K562 (cell line): ENCODE measurements at regions not wholly inside any gene's neighbourhood (a gene's known extent, or its start where the extent isn't known, plus 50 kb on each side); places are given as distances from the start of the nearest gene placed in this dataset.

Experiments used
- ATAC-seq: fragments of 200-7000 bp; cut with Tn5 transposase; 3 replicates; pipeline ENCODE4 v1.9.1; 2020; ENCODE audit warnings: moderate library complexity
- BruUV-seq: library from RNA; stranded (reverse); fragments of 400-500 nt; replicated peaks from 2 replicates; lab custom pipeline; 2021; lab: Mats Ljungman, UMichigan
- CTCF ChIA-PET: fragments of 300-600 bp; formaldehyde crosslinking; extraction: SDS; loops from one replicate; lab custom pipeline; 2021; ENCODE audit warnings: low intra/inter-chr PET ratio; lab: Yijun Ruan, JAX
- POLR2A ChIA-PET: fragments of 300-600, 350-650 bp; sonication (Branson Sonifier 250); formaldehyde crosslinking; extraction: SDS; loops from one replicate; lab custom pipeline; 2021; ENCODE audit warnings: antibody characterized with exemption, inconsistent platforms; lab: Yijun Ruan, JAX
- DNase-seq, 4 experiments: peaks; one replicate each; pipeline versions ENCODE4 v3.0.0 to v3.0.0-alpha.2; 2011 to 2018; ENCODE audit warnings: low spot score in 3 of 4, mixed read lengths in 3 of 4; ENCODE audit errors: extremely low read depth in 1 of 4
- FAIRE-seq: peaks from 2 replicates; lab custom pipeline; 2011; peaks lifted over from hg19 to GRCh38; lab: Jason Lieb, UNC
- H2AFZ ChIP-seq: 2 replicates; pipeline ENCODE4 v1.6.0; 2011; ENCODE audit warnings: low read depth, low read length, control low read depth, inconsistent platforms
- H3K27ac ChIP-seq: fragments of 200-600 bp; 3 replicates; pipeline ENCODE4 v1.8.0; 2011; ENCODE audit warnings: low read depth, mild to moderate bottlenecking, control low read depth, inconsistent platforms, low read length, moderate library complexity, mixed read lengths; ENCODE audit errors: extremely low read depth
- H3K27me3 ChIP-seq, 2 experiments: fragments of 300-600 bp in 1 of 2; 2 replicates in 1 of 2; 3 replicates in 1 of 2; pipeline versions ENCODE4 v1.6.0 to v1.8.0; 2011; ENCODE audit warnings: inconsistent platforms in 2 of 2, low read length in 2 of 2, mild to moderate bottlenecking in 1 of 2, mixed read lengths in 1 of 2, moderate library complexity in 1 of 2; ENCODE audit not compliant: control insufficient read depth in 2 of 2, insufficient read depth in 2 of 2
- H3K36me3 ChIP-seq: fragments of 300-600 bp; 3 replicates; pipeline ENCODE4 v1.8.0; 2011; ENCODE audit warnings: mild to moderate bottlenecking, low read length, inconsistent platforms; ENCODE audit not compliant: control insufficient read depth, insufficient read depth
- H3K4me1 ChIP-seq, 2 experiments: fragments of 200-600 bp in 1 of 2; replicated peaks in 1 of 2; 2 replicates in 1 of 2; 3 replicates in 1 of 2; pipeline versions ENCODE4 v1.5.1 to v1.8.0; 2011; ENCODE audit warnings: inconsistent platforms in 2 of 2, low read length in 2 of 2, mild to moderate bottlenecking in 1 of 2, mixed read lengths in 1 of 2, moderate library complexity in 1 of 2; ENCODE audit not compliant: control insufficient read depth in 2 of 2, insufficient read depth in 2 of 2
- H3K4me2 ChIP-seq: 2 replicates; pipeline ENCODE4 v1.6.1; 2011; ENCODE audit warnings: low read length, control low read depth, inconsistent platforms, mixed read lengths; ENCODE audit not compliant: insufficient read depth
- H3K4me3 ChIP-seq: fragments of 200-600 bp; sonication (generic), shearing (Covaris generic); 2 replicates; pipeline ENCODE4 v1.5.1; 2016; ENCODE audit warnings: control low read depth, inconsistent platforms
- H3K79me2 ChIP-seq: fragments of 200-600 bp; 3 replicates; pipeline ENCODE4 v1.8.0; 2011; ENCODE audit warnings: low read length, inconsistent platforms; ENCODE audit not compliant: control insufficient read depth, insufficient read depth
- H3K9ac ChIP-seq, 2 experiments: 2 replicates each; pipeline versions ENCODE4 v1.6.0 to v1.6.1; 2011; ENCODE audit warnings: low read depth in 2 of 2, low read length in 2 of 2, control low read depth in 1 of 2, inconsistent platforms in 1 of 2, mild to moderate bottlenecking in 1 of 2, mixed read lengths in 1 of 2; ENCODE audit not compliant: insufficient read depth in 1 of 2
- H3K9me1 ChIP-seq: one replicate; pipeline ENCODE4 v1.6.0; 2011; ENCODE audit warnings: inconsistent platforms, mild to moderate bottlenecking, low read length, moderate library complexity; ENCODE audit not compliant: control insufficient read depth, insufficient read depth
- H3K9me3 ChIP-seq: replicated peaks from 2 replicates; pipeline ENCODE4 v1.5.1; 2011; ENCODE audit warnings: low read depth, low read length, inconsistent platforms; ENCODE audit not compliant: control insufficient read depth, insufficient read depth
- H4K20me1 ChIP-seq: replicated peaks from 2 replicates; pipeline ENCODE4 v1.6.1; 2011; ENCODE audit warnings: low read length, inconsistent platforms, mixed read lengths; ENCODE audit not compliant: control insufficient read depth, insufficient read depth
- CAMTA2 ChIP-seq: fragments of 250-450 bp; sonication (Bioruptor Pico); conservative IDR thresholded peaks from 2 replicates; pipeline ENCODE4 v1.5.1; 2022
- DDX20 ChIP-seq: fragments of 450-650 bp; IDR thresholded peaks from 2 replicates; pipeline ENCODE4 v1.6.1; 2016; ENCODE audit warnings: missing genetic modification characterization, low read depth, mild to moderate bottlenecking, missing compliant biosample characterization, moderate library complexity
- GABPB2 ChIP-seq: fragments of 250-450 bp; sonication (Bioruptor Pico); conservative IDR thresholded peaks from 2 replicates; pipeline ENCODE4 v1.5.1; 2021; ENCODE audit warnings: mild to moderate bottlenecking
- HNRNPLL ChIP-seq: fragments of 200-400 bp; formaldehyde crosslinking; IDR thresholded peaks from 2 replicates; pipeline ENCODE4 v1.6.1; 2017; ENCODE audit warnings: low read length, low read depth, mild to moderate bottlenecking; ENCODE audit not compliant: poor library complexity, severe bottlenecking
- MEIS2 ChIP-seq: fragments of 450-650 bp; IDR thresholded peaks from 2 replicates; pipeline ENCODE4 v1.6.1; 2014; ENCODE audit warnings: mild to moderate bottlenecking; ENCODE audit not compliant: partially characterized antibody
- RFX7 ChIP-seq: fragments of 250-450 bp; sonication (Bioruptor Pico); IDR thresholded peaks from 2 replicates; pipeline ENCODE4 v1.5.1; 2021; ENCODE audit warnings: mild to moderate bottlenecking
- SETDB1 ChIP-seq: IDR thresholded peaks from one replicate; pipeline ENCODE4 v1.6.1; 2012; ENCODE audit warnings: low read length, control low read depth, inconsistent platforms
- SIRT6 ChIP-seq: IDR thresholded peaks from one replicate; pipeline ENCODE4 v1.6.1; 2012; ENCODE audit warnings: low read depth, mild to moderate bottlenecking, control low read depth, inconsistent platforms, low read length, moderate library complexity
- SMAD4 ChIP-seq: fragments of 250-450 bp; sonication (Bioruptor Pico); conservative IDR thresholded peaks from 2 replicates; pipeline ENCODE4 v1.8.0; 2021; ENCODE audit warnings: inconsistent platforms, mild to moderate bottlenecking, moderate library complexity
- ZBTB17 ChIP-seq: fragments of 450-650 bp; formaldehyde crosslinking; IDR thresholded peaks from 2 replicates; pipeline ENCODE4 v1.4.0; 2020; ENCODE audit warnings: mild to moderate bottlenecking
- ZNF133 ChIP-seq: fragments of 250-450 bp; sonication (Bioruptor Pico); IDR thresholded peaks from 2 replicates; pipeline ENCODE4 v1.4.0; 2020; ENCODE audit warnings: mild to moderate bottlenecking
- ZNF174 ChIP-seq: fragments of 250-450 bp; sonication (Bioruptor Pico); IDR thresholded peaks from 2 replicates; pipeline ENCODE4 v1.4.0; 2020; ENCODE audit warnings: mild to moderate bottlenecking
- ZNF41 ChIP-seq: fragments of 250-450 bp; sonication (Bioruptor Pico); conservative IDR thresholded peaks from 2 replicates; pipeline ENCODE4 v1.4.0; 2020; ENCODE audit warnings: mild to moderate bottlenecking
- WGBS: fragments of 100-300 bp; shearing (Covaris generic); methylation state at CpG from one replicate; pipeline ENCODE4 v1.1.6; 2016; ENCODE audit warnings: low coverage, mixed read lengths; ENCODE audit not compliant: insufficient coverage; ENCODE audit errors: missing lambda C conversion rate; 5-methylcytosine and 5-hydroxymethylcytosine counted together
- in situ Hi-C: fragments of 300-500 bp; cut with MboI; formaldehyde crosslinking; loops from 4 replicates; pipeline ENCODE4 v1.15.0; 2018; ENCODE audit warnings: inconsistent platforms, mixed read lengths
- intact Hi-C: fragments of 100-400 bp; cut with micrococcal nuclease; formaldehyde crosslinking; loops from 2 replicates; pipeline ENCODE4 v1.14.2; 2022
- TF ChIP-seq, protein P1 (sequence below): fragments of 250-450 bp; sonication (Bioruptor Pico); IDR thresholded peaks from 2 replicates; pipeline ENCODE4 v1.4.0; 2020
- TF ChIP-seq, protein P2 (sequence below): sonication (generic); formaldehyde crosslinking; IDR thresholded peaks from 2 replicates; pipeline ENCODE4 v1.8.0; 2023; ENCODE audit warnings: mild to moderate bottlenecking, missing genetic modification reagents

- TF ChIP-seq, protein P1, sequence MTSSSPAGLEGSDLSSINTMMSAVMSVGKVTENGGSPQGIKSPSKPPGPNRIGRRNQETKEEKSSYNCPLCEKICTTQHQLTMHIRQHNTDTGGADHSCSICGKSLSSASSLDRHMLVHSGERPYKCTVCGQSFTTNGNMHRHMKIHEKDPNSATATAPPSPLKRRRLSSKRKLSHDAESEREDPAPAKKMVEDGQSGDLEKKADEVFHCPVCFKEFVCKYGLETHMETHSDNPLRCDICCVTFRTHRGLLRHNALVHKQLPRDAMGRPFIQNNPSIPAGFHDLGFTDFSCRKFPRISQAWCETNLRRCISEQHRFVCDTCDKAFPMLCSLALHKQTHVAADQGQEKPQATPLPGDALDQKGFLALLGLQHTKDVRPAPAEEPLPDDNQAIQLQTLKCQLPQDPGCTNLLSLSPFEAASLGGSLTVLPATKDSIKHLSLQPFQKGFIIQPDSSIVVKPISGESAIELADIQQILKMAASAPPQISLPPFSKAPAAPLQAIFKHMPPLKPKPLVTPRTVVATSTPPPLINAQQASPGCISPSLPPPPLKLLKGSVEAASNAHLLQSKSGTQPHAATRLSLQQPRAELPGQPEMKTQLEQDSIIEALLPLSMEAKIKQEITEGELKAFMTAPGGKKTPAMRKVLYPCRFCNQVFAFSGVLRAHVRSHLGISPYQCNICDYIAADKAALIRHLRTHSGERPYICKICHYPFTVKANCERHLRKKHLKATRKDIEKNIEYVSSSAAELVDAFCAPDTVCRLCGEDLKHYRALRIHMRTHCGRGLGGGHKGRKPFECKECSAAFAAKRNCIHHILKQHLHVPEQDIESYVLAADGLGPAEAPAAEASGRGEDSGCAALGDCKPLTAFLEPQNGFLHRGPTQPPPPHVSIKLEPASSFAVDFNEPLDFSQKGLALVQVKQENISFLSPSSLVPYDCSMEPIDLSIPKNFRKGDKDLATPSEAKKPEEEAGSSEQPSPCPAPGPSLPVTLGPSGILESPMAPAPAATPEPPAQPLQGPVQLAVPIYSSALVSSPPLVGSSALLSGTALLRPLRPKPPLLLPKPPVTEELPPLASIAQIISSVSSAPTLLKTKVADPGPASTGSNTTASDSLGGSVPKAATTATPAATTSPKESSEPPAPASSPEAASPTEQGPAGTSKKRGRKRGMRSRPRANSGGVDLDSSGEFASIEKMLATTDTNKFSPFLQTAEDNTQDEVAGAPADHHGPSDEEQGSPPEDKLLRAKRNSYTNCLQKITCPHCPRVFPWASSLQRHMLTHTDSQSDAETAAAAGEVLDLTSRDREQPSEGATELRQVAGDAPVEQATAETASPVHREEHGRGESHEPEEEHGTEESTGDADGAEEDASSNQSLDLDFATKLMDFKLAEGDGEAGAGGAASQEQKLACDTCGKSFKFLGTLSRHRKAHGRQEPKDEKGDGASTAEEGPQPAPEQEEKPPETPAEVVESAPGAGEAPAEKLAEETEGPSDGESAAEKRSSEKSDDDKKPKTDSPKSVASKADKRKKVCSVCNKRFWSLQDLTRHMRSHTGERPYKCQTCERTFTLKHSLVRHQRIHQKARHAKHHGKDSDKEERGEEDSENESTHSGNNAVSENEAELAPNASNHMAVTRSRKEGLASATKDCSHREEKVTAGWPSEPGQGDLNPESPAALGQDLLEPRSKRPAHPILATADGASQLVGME (CRISPR knock-in tag), result no peak
- TF ChIP-seq GABPB2 (CRISPR knock-in tag), result no peak
- no peak for TF ChIP-seq DDX20
- TF ChIP-seq RFX7 (CRISPR knock-in tag), result no peak
- TF ChIP-seq SETDB1, result no peak
These were observed 1382.6 kb downstream of the ARAP2 start (continued) for GRCh38 chr4:34861666-34862065.

GRCh38 chr4:34878961-34879360, 1365.4 kb downstream of the ARAP2 start:
- no peaks in the 10 kb centered on the region for H3K27me3 ChIP-seq
- no peak overlapping the region for H3K4me3 ChIP-seq
- ATAC-seq (no peak), DNase-seq (no peak), FAIRE-seq (no peak)
- intact Hi-C loops, result no loop called here
- H2AFZ ChIP-seq, result no peak overlapping the region
- 0% methylated on average over 2 of the region's 2 CpGs for WGBS
- no peak overlapping the region for H3K9ac ChIP-seq
- H3K4me2 ChIP-seq, result no peak overlapping the region
- ChIA-PET CTCF (no interaction called here), POLR2A (no interaction called here)
- H3K79me2 ChIP-seq, result no peaks in the 10 kb centered on the region
- no peaks in the 10 kb centered on the region for H3K36me3 ChIP-seq
- no peak overlapping the region for H3K27ac ChIP-seq
- no TSS peak for BruUV-seq
- in situ Hi-C loops, result no loop called here
- H3K4me1 ChIP-seq, result no peaks in the 10 kb centered on the region
- no peaks in the 10 kb centered on the region for H3K9me1 ChIP-seq
- H4K20me1 ChIP-seq, result no peaks in the 10 kb centered on the region
- no peaks in the 10 kb centered on the region for H3K9me3 ChIP-seq
- TF ChIP-seq ZNF133, result no peak
- TF ChIP-seq ZNF174 (CRISPR knock-in tag), result no peak
- TF ChIP-seq ZNF41 (CRISPR knock-in tag), result no peak
- no peak for TF ChIP-seq CAMTA2 (CRISPR knock-in tag)
- TF ChIP-seq MEIS2, result no peak
- no peak for TF ChIP-seq HNRNPLL
- no peak for TF ChIP-seq ZBTB17 (CRISPR knock-in tag)
- no peak for TF ChIP-seq SMAD4 (CRISPR knock-in tag)
- TF ChIP-seq, protein P2, sequence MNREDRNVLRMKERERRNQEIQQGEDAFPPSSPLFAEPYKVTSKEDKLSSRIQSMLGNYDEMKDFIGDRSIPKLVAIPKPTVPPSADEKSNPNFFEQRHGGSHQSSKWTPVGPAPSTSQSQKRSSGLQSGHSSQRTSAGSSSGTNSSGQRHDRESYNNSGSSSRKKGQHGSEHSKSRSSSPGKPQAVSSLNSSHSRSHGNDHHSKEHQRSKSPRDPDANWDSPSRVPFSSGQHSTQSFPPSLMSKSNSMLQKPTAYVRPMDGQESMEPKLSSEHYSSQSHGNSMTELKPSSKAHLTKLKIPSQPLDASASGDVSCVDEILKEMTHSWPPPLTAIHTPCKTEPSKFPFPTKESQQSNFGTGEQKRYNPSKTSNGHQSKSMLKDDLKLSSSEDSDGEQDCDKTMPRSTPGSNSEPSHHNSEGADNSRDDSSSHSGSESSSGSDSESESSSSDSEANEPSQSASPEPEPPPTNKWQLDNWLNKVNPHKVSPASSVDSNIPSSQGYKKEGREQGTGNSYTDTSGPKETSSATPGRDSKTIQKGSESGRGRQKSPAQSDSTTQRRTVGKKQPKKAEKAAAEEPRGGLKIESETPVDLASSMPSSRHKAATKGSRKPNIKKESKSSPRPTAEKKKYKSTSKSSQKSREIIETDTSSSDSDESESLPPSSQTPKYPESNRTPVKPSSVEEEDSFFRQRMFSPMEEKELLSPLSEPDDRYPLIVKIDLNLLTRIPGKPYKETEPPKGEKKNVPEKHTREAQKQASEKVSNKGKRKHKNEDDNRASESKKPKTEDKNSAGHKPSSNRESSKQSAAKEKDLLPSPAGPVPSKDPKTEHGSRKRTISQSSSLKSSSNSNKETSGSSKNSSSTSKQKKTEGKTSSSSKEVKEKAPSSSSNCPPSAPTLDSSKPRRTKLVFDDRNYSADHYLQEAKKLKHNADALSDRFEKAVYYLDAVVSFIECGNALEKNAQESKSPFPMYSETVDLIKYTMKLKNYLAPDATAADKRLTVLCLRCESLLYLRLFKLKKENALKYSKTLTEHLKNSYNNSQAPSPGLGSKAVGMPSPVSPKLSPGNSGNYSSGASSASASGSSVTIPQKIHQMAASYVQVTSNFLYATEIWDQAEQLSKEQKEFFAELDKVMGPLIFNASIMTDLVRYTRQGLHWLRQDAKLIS (CRISPR knock-in tag), result no peak
- no peak for TF ChIP-seq SIRT6
